ENCODE measurements at regions not wholly inside any gene's neighbourhood (a gene's known extent, or its start where the extent isn't known, plus 50 kb on each side); places are given as distances from the start of the nearest gene placed in this dataset.

DNA sequence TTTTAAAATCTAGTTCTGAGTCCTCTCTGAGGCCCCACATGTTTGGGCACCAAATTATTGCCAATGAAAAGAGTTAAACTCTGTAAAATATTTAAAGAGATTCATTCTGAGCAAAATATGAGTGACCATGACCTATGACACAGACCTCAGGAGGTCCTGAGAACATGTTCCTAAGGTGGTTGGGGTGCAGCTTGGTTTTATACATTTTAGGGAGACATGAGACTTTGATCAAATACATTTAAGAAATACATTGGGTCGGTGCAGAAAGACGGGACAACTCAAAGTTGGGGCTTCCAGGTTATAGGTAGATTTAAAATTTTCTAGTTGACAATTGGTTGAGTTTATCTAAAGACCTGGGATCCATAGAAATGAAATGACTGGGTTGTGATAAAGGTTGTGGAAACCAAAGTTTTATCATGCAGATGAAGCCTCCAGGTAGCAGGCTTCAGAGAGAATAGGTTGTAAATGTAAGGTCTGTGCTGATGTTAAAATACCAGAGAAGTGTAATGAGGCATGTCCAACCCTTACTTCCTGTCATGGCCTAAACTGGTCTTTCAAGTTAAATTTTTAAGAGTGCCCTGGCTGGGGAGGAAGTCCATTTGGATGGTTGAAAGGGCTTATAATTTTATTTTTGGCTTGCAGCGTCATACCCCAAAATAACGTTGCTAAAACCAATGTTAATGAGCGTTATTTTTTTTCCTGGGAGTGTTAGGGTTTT is 274.9 kb downstream of the NUF2 start:
- H3K9ac ChIP-seq (ENCODE audit: insufficient read depth in 1 of 2, low read depth in 2 of 2, low read length in 2 of 2) = no peak overlapping the region

More for the DNA sequence above, 274.9 kb downstream of the NUF2 start:
- H4K20me1 ChIP-seq (replicated peaks; ENCODE audit: control insufficient read depth, insufficient read depth, low read length) = no peaks in the 10 kb centered on the region
- ChIA-PET POLR2A (no interaction called here), CTCF (ENCODE audit: low intra/inter-chr PET ratio) (no interaction called here)
- H3K4me1 ChIP-seq (replicated peaks in 1 of 2; ENCODE audit: control insufficient read depth in 2 of 2, insufficient read depth in 2 of 2, low read length in 2 of 2) = no peaks in the 10 kb centered on the region
- no TSS peak for BruUV-seq (replicated peaks)
- in situ Hi-C loops (cut with MboI) = no loop called here
- no peaks in the 10 kb centered on the region for H3K9me1 ChIP-seq (ENCODE audit: control insufficient read depth, insufficient read depth, low read length)
- under 1% methylated on average over 5 of the region's 5 CpGs for WGBS (ENCODE audit: insufficient coverage, low coverage, missing lambda C conversion rate)
- no peak overlapping the region for H3K4me3 ChIP-seq
- no peaks in the 10 kb centered on the region for H3K27me3 ChIP-seq (ENCODE audit: control insufficient read depth in 2 of 2, insufficient read depth in 2 of 2, low read length in 2 of 2)
- intact Hi-C loops (cut with micrococcal nuclease) = no loop called here
- no peak overlapping the region for H3K27ac ChIP-seq (ENCODE audit: extremely low read depth, low read depth, low read length)
- ATAC-seq (no peak), DNase-seq (ENCODE audit: extremely low read depth in 1 of 4, low spot score in 3 of 4) (no peak), FAIRE-seq (no peak)
- H3K9me3 ChIP-seq (replicated peaks; ENCODE audit: control insufficient read depth, insufficient read depth, low read depth, low read length) = no peaks in the 10 kb centered on the region; the same call in 1 of the 2 replicates
- no peak overlapping the region for H3K4me2 ChIP-seq (ENCODE audit: insufficient read depth, low read length)
- H2AFZ ChIP-seq (ENCODE audit: low read depth, low read length) = no peak overlapping the region
- H3K79me2 ChIP-seq (ENCODE audit: control insufficient read depth, insufficient read depth, low read length) = no peaks in the 10 kb centered on the region
- TF ChIP-seq, protein P1, sequence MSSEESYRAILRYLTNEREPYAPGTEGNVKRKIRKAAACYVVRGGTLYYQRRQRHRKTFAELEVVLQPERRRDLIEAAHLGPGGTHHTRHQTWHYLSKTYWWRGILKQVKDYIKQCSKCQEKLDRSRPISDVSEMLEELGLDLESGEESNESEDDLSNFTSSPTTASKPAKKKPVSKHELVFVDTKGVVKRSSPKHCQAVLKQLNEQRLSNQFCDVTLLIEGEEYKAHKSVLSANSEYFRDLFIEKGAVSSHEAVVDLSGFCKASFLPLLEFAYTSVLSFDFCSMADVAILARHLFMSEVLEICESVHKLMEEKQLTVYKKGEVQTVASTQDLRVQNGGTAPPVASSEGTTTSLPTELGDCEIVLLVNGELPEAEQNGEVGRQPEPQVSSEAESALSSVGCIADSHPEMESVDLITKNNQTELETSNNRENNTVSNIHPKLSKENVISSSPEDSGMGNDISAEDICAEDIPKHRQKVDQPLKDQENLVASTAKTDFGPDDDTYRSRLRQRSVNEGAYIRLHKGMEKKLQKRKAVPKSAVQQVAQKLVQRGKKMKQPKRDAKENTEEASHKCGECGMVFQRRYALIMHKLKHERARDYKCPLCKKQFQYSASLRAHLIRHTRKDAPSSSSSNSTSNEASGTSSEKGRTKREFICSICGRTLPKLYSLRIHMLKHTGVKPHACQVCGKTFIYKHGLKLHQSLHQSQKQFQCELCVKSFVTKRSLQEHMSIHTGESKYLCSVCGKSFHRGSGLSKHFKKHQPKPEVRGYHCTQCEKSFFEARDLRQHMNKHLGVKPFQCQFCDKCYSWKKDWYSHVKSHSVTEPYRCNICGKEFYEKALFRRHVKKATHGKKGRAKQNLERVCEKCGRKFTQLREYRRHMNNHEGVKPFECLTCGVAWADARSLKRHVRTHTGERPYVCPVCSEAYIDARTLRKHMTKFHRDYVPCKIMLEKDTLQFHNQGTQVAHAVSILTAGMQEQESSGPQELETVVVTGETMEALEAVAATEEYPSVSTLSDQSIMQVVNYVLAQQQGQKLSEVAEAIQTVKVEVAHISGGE (CRISPR knock-in tag; IDR thresholded peaks at IDR 0.05) = no peak
- TF ChIP-seq, protein P2, sequence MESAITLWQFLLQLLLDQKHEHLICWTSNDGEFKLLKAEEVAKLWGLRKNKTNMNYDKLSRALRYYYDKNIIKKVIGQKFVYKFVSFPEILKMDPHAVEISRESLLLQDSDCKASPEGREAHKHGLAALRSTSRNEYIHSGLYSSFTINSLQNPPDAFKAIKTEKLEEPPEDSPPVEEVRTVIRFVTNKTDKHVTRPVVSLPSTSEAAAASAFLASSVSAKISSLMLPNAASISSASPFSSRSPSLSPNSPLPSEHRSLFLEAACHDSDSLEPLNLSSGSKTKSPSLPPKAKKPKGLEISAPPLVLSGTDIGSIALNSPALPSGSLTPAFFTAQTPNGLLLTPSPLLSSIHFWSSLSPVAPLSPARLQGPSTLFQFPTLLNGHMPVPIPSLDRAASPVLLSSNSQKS (CRISPR knock-in tag; IDR thresholded peaks at IDR 0.05) = no peak
- TF ChIP-seq ZKSCAN1 (IDR thresholded peaks at IDR 0.05; ENCODE audit: low read depth, low read length) (no peak), MEIS2 (IDR thresholded peaks at IDR 0.05; ENCODE audit: partially characterized antibody) (no peak), SMARCE1 (IDR thresholded peaks at IDR 0.05) (no peak), ZFPM2 (CRISPR knock-in tag; IDR thresholded peaks at IDR 0.05) (no peak), ZNF143 (CRISPR knock-in tag; IDR thresholded peaks at IDR 0.05) (no peak)
- TF ChIP-seq, protein P3, sequence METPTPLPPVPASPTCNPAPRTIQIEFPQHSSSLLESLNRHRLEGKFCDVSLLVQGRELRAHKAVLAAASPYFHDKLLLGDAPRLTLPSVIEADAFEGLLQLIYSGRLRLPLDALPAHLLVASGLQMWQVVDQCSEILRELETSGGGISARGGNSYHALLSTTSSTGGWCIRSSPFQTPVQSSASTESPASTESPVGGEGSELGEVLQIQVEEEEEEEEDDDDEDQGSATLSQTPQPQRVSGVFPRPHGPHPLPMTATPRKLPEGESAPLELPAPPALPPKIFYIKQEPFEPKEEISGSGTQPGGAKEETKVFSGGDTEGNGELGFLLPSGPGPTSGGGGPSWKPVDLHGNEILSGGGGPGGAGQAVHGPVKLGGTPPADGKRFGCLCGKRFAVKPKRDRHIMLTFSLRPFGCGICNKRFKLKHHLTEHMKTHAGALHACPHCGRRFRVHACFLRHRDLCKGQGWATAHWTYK (CRISPR knock-in tag; IDR thresholded peaks at IDR 0.05) = no peak
- H3K36me3 ChIP-seq (ENCODE audit: control insufficient read depth, insufficient read depth, low read length) = no peaks in the 10 kb centered on the region

All from K562 (cell line).